GM18505 (cell line): ENCODE measurements at regions not wholly inside any gene's neighbourhood (a gene's known extent, or its start where the extent isn't known, plus 50 kb on each side); places are given as distances from the start of the nearest gene placed in this dataset.
"Not testable (repeated sequence)": the region's sequence is repeated elsewhere in the genome, so short reads cannot be mapped to it uniquely, and the experiment has no call there.

Experiments
- ATAC-seq: cut with Tn5 transposase; IDR thresholded peaks from one replicate; pipeline ENCODE4 v1.9.1; 2021; ENCODE audit not compliant: unreplicated experiment
- POLR2A ChIP-seq: IDR thresholded peaks from 4 replicates; pipeline ENCODE4 v1.6.1; 2011; ENCODE audit warnings: borderline replicate concordance; ENCODE audit not compliant: insufficient read depth, insufficient read length; ENCODE audit errors: extremely low read depth

- ATAC-seq, result no peak
- no peak for TF ChIP-seq POLR2A
Observed at GRCh38 chr22:46026899-46027210, 49.9 kb upstream of the WNT7B start.

DNA sequence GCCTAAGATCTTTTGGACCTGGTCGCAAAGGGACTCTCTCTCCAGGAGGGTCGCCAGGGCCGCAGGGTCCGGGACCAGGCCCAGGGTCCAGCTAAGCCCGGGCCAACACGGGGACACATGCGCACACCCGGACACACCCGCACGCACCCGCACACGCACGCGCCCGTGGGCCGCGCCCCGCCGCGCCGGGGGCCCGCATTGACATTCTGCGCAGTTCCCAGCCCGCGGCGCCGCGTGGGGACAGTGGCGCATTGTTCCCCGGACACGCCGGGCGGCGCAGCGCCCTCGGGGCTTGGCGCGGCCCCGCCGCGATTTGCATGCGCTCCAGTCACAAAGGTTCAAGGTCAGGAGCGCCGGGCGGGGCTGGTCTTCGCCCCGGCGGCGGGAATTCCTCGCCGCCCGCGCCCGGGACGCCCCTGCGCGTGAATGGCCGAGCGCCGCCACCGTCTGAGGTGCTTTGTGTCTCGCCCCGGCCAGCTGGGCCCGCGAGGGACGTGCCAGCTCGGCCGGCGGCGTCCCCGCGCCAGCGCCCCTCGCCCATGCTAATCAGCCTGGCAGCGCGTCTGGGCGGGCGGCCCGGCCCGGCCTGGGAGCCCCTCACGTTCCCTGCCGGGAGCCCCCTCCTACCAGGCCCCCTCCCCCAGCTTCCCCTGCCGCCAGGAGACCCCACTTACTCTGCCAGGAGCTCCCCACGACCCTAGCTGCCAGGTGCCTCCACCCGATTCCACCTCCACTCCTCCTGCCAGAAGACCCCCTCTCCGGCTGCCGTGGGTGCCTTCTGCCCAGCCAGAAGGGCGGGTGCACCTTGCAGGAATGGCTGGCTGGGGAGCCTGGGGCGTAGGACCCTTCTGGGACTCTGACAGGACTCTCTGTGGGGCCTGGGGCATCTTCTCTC lies 50.5 kb upstream of the WNT7B start:
- TF ChIP-seq POLR2A, result no peak
- ATAC-seq, result no peak

DNA sequence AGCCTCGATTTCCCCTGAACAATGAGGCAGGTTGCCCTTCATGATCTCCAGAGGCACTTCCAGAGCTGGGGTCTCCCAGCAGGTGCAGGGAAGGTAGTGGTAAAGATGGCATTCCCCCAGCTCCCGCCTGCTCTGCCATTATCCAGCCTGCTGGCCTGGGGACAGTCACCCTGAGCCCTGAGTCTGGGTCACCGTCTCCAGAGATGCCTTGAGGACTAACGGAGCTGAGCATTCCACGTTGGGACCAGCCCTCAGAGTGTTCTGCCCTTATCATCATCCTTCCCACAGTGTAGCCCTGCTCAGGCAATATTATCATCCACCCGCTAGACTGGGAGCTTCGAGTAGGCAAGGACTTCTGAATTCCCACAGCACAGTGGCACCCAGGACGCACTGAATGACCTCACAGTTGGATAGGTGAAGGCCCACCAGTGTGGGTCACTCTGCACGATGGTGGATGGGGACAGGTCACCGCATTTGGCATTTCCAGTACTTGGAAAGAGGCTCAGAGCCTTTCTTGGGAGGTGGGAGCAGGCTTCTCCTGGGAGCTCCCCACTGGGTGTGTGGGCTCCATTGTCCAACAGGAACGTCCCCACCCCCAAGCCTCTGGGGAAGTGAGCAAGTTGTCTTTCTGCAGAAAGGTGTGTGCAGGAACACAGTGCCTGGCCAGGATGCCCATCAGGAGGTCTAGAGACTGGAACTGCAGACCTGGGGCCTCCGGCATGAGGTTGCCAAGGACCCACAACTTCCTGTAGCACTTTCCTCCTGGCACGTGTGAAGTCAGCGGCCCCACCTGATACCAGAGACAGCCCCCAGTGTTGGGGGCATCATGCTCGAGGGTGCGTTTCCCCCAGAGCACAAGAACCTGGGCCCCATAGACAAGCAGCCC lies 51.4 kb upstream of the WNT7B start:
- TF ChIP-seq POLR2A, result no peak
- ATAC-seq, result no peak

DNA sequence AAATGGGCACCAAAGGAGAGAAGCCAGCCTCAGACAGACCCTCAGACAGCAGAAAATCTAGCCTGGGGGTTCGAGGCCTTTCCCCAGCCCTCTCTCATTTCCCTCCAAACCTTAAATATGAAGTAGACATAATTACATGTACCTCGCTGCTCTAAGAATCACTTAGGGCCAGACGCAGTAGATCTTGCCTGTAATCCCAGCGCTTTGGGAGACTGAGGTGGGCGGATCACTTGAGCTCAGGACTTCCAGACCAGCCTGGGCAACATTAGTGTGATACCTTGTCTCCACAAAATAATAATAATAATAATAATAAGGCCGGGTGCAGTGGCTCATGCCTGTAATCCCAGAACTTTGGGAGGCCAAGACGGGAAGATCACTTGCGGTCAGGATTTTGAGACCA lies 52.1 kb upstream of the WNT7B start:
- TF ChIP-seq POLR2A, result no peak
- ATAC-seq, result no peak

DNA sequence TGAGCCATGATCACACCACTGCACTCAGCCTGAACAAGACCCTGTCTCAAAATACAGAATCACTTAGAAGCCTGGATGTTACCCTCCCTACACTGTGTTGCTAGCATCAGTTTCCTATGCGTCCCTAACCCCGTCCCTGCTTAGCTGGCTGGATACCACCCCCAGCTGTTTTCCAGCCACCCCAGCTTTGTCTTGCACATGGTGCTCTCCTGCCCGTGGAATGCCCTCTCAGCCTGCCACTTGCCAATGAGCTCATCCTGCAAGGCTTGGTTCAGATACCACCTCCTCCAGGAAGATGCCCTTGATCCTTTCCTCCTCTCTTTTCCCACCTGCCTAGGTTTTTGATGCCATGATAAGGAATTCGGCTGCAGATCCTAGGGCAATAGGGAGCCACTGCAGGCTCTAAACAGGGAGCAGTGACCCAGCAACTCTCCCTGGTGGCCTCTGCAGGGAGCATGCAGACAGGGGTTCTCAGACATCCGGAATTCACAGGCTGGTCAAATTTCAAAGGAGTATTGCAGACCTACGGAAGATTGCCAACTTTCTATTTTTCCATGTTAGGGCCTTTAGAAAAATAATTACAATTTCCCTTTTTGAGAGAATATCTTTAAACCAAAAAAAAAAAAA lies 52.7 kb upstream of the WNT7B start:
- no peak for ATAC-seq
- no peak for TF ChIP-seq POLR2A

DNA sequence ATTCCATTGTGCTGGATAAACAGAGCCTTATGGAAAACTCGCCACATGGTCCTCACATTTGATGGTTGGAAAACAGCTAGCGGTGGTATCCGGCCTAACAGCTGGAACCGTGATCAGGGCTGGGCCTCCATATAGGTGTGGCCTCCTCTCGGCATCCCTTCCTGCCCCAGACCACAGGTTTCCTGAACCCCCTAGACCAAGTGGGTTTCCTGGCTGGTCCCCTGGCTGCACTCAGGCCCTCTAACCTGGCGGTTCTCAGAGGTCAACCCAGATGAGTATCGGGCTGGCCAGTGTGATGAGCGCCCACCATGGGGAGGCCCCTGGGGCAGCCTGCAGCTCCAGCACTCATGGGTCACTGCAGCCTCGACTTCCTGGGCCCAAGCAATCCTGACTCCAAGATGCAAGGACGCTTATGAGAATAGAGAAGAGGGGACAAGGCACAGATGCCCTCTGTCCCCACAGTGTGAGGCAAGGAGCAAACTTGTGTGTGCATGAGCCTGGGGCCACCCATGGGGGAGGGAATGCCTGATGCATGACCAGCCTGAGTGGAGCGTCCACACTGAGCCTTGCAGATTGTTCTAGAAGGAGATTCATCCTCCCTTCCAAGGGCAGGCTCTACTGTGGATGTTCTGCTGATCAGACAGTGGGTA lies 53.4 kb upstream of the WNT7B start:
- no peak for ATAC-seq
- TF ChIP-seq POLR2A, result no peak

- no peak for ATAC-seq
- no peak for TF ChIP-seq POLR2A
Observed at GRCh38 chr22:46031066-46031465, 54.1 kb upstream of the WNT7B start.

- ATAC-seq, result no peak
- no peak for TF ChIP-seq POLR2A
Observed at GRCh38 chr22:46031557-46031956, 54.6 kb upstream of the WNT7B start.

- TF ChIP-seq POLR2A, result no peak
- no peak for ATAC-seq
Observed at GRCh38 chr22:46031965-46032851, 55.2 kb upstream of the WNT7B start.

GRCh38 chr22:46033256-46034200 lies 56.6 kb upstream of the WNT7B start:
- no peak for ATAC-seq
- TF ChIP-seq POLR2A, result no peak

DNA sequence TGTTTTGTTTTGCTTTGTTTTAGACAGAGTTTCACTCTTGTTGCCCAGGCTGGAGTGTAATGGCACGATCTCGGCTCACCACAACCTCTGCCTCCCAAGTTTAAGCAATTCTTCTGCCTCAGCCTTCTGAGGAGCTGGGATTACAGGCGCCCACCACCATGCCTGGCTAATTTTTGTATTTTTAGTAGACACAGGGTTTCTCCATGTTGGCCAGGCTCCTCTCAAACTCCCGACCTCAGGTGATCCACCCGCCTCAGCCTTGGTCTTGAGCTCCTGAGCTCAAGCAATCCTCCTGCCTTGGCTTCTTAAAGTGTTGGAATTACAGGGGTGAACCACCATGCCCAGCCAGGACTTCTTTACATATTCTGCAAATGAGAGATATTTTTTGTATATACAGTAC lies 57.5 kb upstream of the WNT7B start:
- not testable (repeated sequence) for ATAC-seq

DNA sequence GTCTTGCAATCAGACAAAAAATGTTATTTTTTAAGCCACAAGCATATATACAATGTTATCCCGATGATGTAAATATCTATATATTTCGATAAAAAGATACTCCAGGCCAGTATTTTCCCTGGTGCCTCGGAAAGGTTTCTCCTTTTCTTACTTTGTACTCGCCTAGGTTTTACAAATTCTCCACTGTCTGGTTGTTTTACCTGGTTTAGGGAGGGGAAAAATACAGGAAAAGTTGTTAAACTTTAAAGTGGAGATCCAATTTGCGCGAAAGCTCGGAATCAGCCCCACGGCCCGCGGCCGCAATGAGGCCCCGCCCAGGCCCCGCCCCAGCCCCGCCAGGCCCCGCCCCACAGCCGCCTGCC lies 58.4 kb upstream of the WNT7B start:
- no peak for ATAC-seq
- TF ChIP-seq POLR2A, result no peak
